Ishikawa (cell line): ENCODE measurements at regions not wholly inside any gene's neighbourhood (a gene's known extent, or its start where the extent isn't known, plus 50 kb on each side); places are given as distances from the start of the nearest gene placed in this dataset.

ENCODE experiments used
- EP300 ChIP-seq: IDR thresholded peaks from 2 replicates; pipeline ENCODE4 v1.6.1; 2012; ENCODE audit warnings: borderline replicate concordance
- FOXM1 ChIP-seq: IDR thresholded peaks from 2 replicates; pipeline ENCODE4 v1.6.1; 2012; ENCODE audit warnings: low read depth, borderline replicate concordance
- NFIC ChIP-seq: IDR thresholded peaks from 2 replicates; pipeline ENCODE4 v1.6.1; 2012
- RAD21 ChIP-seq: IDR thresholded peaks from 2 replicates; pipeline ENCODE4 v1.6.1; 2012; ENCODE audit warnings: low read depth
- TAF1 ChIP-seq: IDR thresholded peaks from 2 replicates; pipeline ENCODE4 v1.6.1; 2012; ENCODE audit warnings: low read depth, mild to moderate bottlenecking
- TCF12 ChIP-seq: IDR thresholded peaks from 2 replicates; pipeline ENCODE4 v1.6.1; 2012; ENCODE audit warnings: low read depth
- TEAD4 ChIP-seq: IDR thresholded peaks from 2 replicates; pipeline ENCODE4 v1.6.1; 2012
- TF ChIP-seq, protein P1 (sequence below): IDR thresholded peaks from 2 replicates; pipeline ENCODE4 v1.6.1; 2012
- TF ChIP-seq, protein P2 (sequence below): IDR thresholded peaks from 2 replicates; pipeline ENCODE4 v1.6.1; 2012; ENCODE audit warnings: low read depth, mild to moderate bottlenecking

DNA sequence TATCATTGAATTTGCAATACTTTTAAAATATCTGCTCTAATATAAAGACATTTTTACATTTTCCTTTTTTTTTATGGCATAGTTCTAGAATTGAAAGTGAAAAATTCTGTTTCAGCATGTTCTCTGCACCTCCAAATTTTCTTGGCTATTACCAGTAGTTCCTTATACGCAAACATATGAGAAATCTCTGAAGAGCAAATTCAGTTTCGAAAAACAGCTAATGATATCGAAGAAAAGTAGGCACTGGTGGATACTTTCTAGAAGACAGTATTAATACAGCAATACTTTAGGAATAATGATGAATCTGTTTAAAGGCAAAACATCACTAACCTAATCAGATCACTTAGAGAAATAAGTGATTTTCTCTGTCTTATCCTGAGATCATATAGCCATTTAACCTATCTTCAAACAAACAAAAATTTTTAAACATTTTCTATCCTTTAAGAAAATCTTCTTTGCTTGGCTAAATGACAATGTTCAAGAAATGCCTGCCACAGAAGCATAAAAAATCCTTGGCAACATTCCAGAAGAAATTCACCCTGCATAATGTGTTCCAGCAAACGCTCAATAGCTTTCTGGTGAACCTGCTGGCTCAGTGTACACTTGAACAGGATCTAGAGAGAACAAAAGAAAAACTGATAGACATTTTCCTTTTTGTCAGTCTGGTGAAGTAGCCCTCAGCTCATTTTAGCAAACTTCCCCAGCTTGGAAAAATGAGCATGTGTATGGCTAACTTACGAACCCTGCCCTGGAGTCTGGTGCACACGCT is 51.2 kb upstream of the KLF3 start:
- TF ChIP-seq TCF12 (no peak), TEAD4 (no peak), TAF1 (no peak), FOXM1 (no peak), NFIC (peak; percentile 68), EP300 (no peak), RAD21 (no peak)
- TF ChIP-seq, protein P1, sequence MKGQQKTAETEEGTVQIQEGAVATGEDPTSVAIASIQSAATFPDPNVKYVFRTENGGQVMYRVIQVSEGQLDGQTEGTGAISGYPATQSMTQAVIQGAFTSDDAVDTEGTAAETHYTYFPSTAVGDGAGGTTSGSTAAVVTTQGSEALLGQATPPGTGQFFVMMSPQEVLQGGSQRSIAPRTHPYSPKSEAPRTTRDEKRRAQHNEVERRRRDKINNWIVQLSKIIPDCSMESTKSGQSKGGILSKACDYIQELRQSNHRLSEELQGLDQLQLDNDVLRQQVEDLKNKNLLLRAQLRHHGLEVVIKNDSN = no peak
- TF ChIP-seq, protein P2, sequence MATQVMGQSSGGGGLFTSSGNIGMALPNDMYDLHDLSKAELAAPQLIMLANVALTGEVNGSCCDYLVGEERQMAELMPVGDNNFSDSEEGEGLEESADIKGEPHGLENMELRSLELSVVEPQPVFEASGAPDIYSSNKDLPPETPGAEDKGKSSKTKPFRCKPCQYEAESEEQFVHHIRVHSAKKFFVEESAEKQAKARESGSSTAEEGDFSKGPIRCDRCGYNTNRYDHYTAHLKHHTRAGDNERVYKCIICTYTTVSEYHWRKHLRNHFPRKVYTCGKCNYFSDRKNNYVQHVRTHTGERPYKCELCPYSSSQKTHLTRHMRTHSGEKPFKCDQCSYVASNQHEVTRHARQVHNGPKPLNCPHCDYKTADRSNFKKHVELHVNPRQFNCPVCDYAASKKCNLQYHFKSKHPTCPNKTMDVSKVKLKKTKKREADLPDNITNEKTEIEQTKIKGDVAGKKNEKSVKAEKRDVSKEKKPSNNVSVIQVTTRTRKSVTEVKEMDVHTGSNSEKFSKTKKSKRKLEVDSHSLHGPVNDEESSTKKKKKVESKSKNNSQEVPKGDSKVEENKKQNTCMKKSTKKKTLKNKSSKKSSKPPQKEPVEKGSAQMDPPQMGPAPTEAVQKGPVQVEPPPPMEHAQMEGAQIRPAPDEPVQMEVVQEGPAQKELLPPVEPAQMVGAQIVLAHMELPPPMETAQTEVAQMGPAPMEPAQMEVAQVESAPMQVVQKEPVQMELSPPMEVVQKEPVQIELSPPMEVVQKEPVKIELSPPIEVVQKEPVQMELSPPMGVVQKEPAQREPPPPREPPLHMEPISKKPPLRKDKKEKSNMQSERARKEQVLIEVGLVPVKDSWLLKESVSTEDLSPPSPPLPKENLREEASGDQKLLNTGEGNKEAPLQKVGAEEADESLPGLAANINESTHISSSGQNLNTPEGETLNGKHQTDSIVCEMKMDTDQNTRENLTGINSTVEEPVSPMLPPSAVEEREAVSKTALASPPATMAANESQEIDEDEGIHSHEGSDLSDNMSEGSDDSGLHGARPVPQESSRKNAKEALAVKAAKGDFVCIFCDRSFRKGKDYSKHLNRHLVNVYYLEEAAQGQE = no peak
